ENCODE measurements at regions not wholly inside any gene's neighbourhood (a gene's known extent, or its start where the extent isn't known, plus 50 kb on each side); places are given as distances from the start of the nearest gene placed in this dataset.
A peak's percentile ranks its signal among the peaks of the same experiment; 100 is the strongest.

DNA sequence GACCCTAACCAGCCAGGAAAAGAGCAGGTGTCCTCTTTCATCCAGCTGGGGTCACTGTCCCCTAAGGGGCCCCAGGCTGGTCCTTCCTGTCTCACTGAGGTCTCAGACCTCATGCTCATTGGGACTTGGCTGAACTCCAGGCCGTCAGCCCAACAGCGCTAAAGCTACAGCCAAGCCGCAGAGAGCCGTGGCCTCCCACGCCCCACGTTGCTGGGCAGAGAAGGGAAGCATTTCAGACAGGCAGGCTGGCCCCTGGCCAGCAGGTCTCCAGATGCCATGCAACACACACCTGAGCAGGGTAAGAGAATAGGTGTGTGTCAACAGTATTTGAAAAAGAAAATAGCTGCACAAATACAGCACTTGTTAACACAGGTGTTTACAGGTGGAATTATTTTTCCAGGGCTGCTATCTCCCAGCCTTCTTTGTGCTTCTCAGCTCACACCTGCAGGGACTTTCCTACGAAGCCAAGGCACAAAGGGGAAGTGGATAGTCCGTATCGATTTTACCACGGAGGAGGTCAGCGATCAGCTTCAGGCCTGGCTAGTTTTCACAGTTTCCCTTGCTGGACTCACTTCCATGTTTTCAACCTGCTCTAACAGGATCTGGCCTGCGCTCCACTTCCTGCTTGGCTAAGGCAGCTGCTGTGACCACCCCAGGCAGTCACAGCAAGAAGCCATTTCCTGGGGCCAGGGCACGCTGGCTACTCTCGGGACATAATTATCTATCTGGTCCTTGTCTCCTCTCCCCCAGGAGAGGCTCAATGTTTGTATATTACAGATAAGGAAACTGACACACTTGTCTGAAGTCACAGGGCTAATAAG is 156.1 kb upstream of the ID2 start (continued):
- TF ChIP-seq JUND (IDR thresholded peaks at IDR 0.05; ENCODE audit: borderline replicate concordance, low read depth, low read length) = peak; percentile 81
- TF ChIP-seq JUND (tag; IDR thresholded peaks at IDR 0.05; ENCODE audit: borderline replicate concordance, low read depth, low read length) = peak; percentile 79; the same call in 2 of the 3 replicates
- TF ChIP-seq KDM4B (IDR thresholded peaks at IDR 0.05; ENCODE audit: borderline replicate concordance in 2 of 2, low read depth in 1 of 2) = peak in 1 of 2 experiments; percentile 49; a peak in 1 of 4 replicates
- TF ChIP-seq TEAD4 (IDR thresholded peaks at IDR 0.05; ENCODE audit: low read length) = peak; percentile 87
- TF ChIP-seq TEAD4 (CRISPR knock-in tag; IDR thresholded peaks at IDR 0.05; ENCODE audit: borderline replicate concordance) = no peak
- peak; percentile 73 for TF ChIP-seq CREM (IDR thresholded peaks at IDR 0.05; ENCODE audit: low read depth)
- peak; percentile 77 for TF ChIP-seq DACH1 (IDR thresholded peaks at IDR 0.05; ENCODE audit: partially characterized antibody)
- TF ChIP-seq SMARCE1 (IDR thresholded peaks at IDR 0.05) = peak; percentile 67
- TF ChIP-seq MEIS2 (IDR thresholded peaks at IDR 0.05; ENCODE audit: partially characterized antibody) = peak; percentile 57
- TF ChIP-seq RBM17 (IDR thresholded peaks at IDR 0.05; ENCODE audit: borderline replicate concordance, low read depth, low read length) = no peak
- TF ChIP-seq ZBTB11 (CRISPR knock-in tag; IDR thresholded peaks at IDR 0.05) = no peak
- TF ChIP-seq MAZ (CRISPR knock-in tag; conservative IDR thresholded peaks at IDR 0.05 in 1 of 2, IDR thresholded peaks at IDR 0.05 in 1 of 2) = peak; percentile 52 to 77; a peak in 3 of 4 replicates
- TF ChIP-seq CREB1 (IDR thresholded peaks at IDR 0.05) = no peak
- TF ChIP-seq CREB1 (CRISPR knock-in tag; IDR thresholded peaks at IDR 0.05) = peak; percentile 68; the same call in 1 of the 2 replicates
- no peak for TF ChIP-seq MAFF (IDR thresholded peaks at IDR 0.05; ENCODE audit: low read length)
- TF ChIP-seq, protein P1, sequence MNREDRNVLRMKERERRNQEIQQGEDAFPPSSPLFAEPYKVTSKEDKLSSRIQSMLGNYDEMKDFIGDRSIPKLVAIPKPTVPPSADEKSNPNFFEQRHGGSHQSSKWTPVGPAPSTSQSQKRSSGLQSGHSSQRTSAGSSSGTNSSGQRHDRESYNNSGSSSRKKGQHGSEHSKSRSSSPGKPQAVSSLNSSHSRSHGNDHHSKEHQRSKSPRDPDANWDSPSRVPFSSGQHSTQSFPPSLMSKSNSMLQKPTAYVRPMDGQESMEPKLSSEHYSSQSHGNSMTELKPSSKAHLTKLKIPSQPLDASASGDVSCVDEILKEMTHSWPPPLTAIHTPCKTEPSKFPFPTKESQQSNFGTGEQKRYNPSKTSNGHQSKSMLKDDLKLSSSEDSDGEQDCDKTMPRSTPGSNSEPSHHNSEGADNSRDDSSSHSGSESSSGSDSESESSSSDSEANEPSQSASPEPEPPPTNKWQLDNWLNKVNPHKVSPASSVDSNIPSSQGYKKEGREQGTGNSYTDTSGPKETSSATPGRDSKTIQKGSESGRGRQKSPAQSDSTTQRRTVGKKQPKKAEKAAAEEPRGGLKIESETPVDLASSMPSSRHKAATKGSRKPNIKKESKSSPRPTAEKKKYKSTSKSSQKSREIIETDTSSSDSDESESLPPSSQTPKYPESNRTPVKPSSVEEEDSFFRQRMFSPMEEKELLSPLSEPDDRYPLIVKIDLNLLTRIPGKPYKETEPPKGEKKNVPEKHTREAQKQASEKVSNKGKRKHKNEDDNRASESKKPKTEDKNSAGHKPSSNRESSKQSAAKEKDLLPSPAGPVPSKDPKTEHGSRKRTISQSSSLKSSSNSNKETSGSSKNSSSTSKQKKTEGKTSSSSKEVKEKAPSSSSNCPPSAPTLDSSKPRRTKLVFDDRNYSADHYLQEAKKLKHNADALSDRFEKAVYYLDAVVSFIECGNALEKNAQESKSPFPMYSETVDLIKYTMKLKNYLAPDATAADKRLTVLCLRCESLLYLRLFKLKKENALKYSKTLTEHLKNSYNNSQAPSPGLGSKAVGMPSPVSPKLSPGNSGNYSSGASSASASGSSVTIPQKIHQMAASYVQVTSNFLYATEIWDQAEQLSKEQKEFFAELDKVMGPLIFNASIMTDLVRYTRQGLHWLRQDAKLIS (CRISPR knock-in tag; IDR thresholded peaks at IDR 0.05) = peak; percentile 77; the same call in 1 of the 2 replicates
- peak; percentile 19 for TF ChIP-seq CCNT2 (IDR thresholded peaks at IDR 0.05; ENCODE audit: borderline replicate concordance, extremely low read depth, insufficient read length, low read depth, low read length)
- TF ChIP-seq ZNF764 (CRISPR knock-in tag; IDR thresholded peaks at IDR 0.05; ENCODE audit: low read depth) = no peak
- peak in 1 of 2 experiments; percentile 63; a peak in 2 of 4 replicates for TF ChIP-seq ETV6 (IDR thresholded peaks at IDR 0.05; ENCODE audit: borderline replicate concordance in 1 of 2, low read depth in 2 of 2, low read length in 1 of 2)
- TF ChIP-seq ETV6 (CRISPR knock-in tag; IDR thresholded peaks at IDR 0.05; ENCODE audit: borderline replicate concordance) = no peak

Data from K562 (cell line).